ENCODE measurements at regions not wholly inside any gene's neighbourhood (a gene's known extent, or its start where the extent isn't known, plus 50 kb on each side); places are given as distances from the start of the nearest gene placed in this dataset.

GRCh38 chr4:29326004-29326403, 1394.2 kb upstream of the PCDH7 start:
- H4K20me1 ChIP-seq (ENCODE audit: control insufficient read depth, insufficient read depth, low read depth, low read length), result no peaks in the 10 kb centered on the region
- TF ChIP-seq EZH2phosphoT487 (IDR thresholded peaks at IDR 0.05; ENCODE audit: borderline replicate concordance, low read length), result no peak
- no peak for TF ChIP-seq CTCF (IDR thresholded peaks at IDR 0.05; ENCODE audit: low read depth, low read length, poor library complexity, severe bottlenecking)

GRCh38 chr4:29326816-29327215, 1393.4 kb upstream of the PCDH7 start:
- no peak overlapping the region for H3K27ac ChIP-seq (ENCODE audit: low read depth, low read length)
- no peaks in the 10 kb centered on the region for H3K4me1 ChIP-seq (ENCODE audit: control insufficient read depth, low read length)
- no peak overlapping the region for H3K4me3 ChIP-seq (ENCODE audit: low read length)
- no peaks in the 10 kb centered on the region for H3F3A ChIP-seq (ENCODE audit: control insufficient read depth, insufficient read depth)
- no peaks in the 10 kb centered on the region for H3K79me2 ChIP-seq (ENCODE audit: control insufficient read depth, low read length)
- H3K36me3 ChIP-seq (ENCODE audit: control insufficient read depth, low read length), result no peaks in the 10 kb centered on the region
- no peaks in the 10 kb centered on the region for H3K27me3 ChIP-seq (ENCODE audit: control insufficient read depth, low read length)
- no peaks in the 10 kb centered on the region for H3K9me3 ChIP-seq (ENCODE audit: control insufficient read depth, insufficient read depth, low read length)
- TF ChIP-seq EZH2phosphoT487 (IDR thresholded peaks at IDR 0.05; ENCODE audit: borderline replicate concordance, low read length), result no peak
- TF ChIP-seq CTCF (IDR thresholded peaks at IDR 0.05; ENCODE audit: low read depth, low read length, poor library complexity, severe bottlenecking), result no peak
- no peaks in the 10 kb centered on the region for H3K9me2 ChIP-seq (replicated peaks; ENCODE audit: control insufficient read depth, low read length)
- no peak overlapping the region for H3K4me2 ChIP-seq (ENCODE audit: low read length)
- H4K20me1 ChIP-seq (ENCODE audit: control insufficient read depth, insufficient read depth, low read depth, low read length), result no peaks in the 10 kb centered on the region

More at GRCh38 chr4:29326004-29326403, 1394.2 kb upstream of the PCDH7 start:
- Histone ChIP-seq H3K4me3 (ENCODE audit: low read length) (no peak overlapping the region), H3K79me2 (ENCODE audit: control insufficient read depth, low read length) (no peaks in the 10 kb centered on the region), H3F3A (ENCODE audit: control insufficient read depth, insufficient read depth) (no peaks in the 10 kb centered on the region), H3K9me2 (replicated peaks; ENCODE audit: control insufficient read depth, low read length) (no peaks in the 10 kb centered on the region), H3K4me2 (ENCODE audit: low read length) (no peak overlapping the region), H3K27me3 (ENCODE audit: control insufficient read depth, low read length) (no peaks in the 10 kb centered on the region), H3K27ac (ENCODE audit: low read depth, low read length) (no peak overlapping the region), H3K36me3 (ENCODE audit: control insufficient read depth, low read length) (no peaks in the 10 kb centered on the region), H3K4me1 (ENCODE audit: control insufficient read depth, low read length) (no peaks in the 10 kb centered on the region), H3K9me3 (ENCODE audit: control insufficient read depth, insufficient read depth, low read length) (no peaks in the 10 kb centered on the region)

GRCh38 chr4:29336861-29337260, 1383.3 kb upstream of the PCDH7 start:
- Histone ChIP-seq H3K27ac (ENCODE audit: low read depth, low read length) (no peak overlapping the region), H3K4me2 (ENCODE audit: low read length) (no peak overlapping the region), H3K4me1 (ENCODE audit: control insufficient read depth, low read length) (no peaks in the 10 kb centered on the region), H4K20me1 (ENCODE audit: control insufficient read depth, insufficient read depth, low read depth, low read length) (no peaks in the 10 kb centered on the region), H3K4me3 (ENCODE audit: low read length) (no peak overlapping the region), H3K36me3 (ENCODE audit: control insufficient read depth, low read length) (no peaks in the 10 kb centered on the region), H3F3A (ENCODE audit: control insufficient read depth, insufficient read depth) (no peaks in the 10 kb centered on the region), H3K79me2 (ENCODE audit: control insufficient read depth, low read length) (no peaks in the 10 kb centered on the region), H3K9me2 (replicated peaks; ENCODE audit: control insufficient read depth, low read length) (no peaks in the 10 kb centered on the region), H3K9me3 (ENCODE audit: control insufficient read depth, insufficient read depth, low read length) (no peaks in the 10 kb centered on the region), H3K27me3 (ENCODE audit: control insufficient read depth, low read length) (no peaks in the 10 kb centered on the region)
- no peak for TF ChIP-seq EZH2phosphoT487 (IDR thresholded peaks at IDR 0.05; ENCODE audit: borderline replicate concordance, low read length)
- no peak for TF ChIP-seq CTCF (IDR thresholded peaks at IDR 0.05; ENCODE audit: low read depth, low read length, poor library complexity, severe bottlenecking)

GRCh38 chr4:29372971-29373370, 1347.2 kb upstream of the PCDH7 start:
- Histone ChIP-seq H3K36me3 (ENCODE audit: control insufficient read depth, low read length) (no peaks in the 10 kb centered on the region), H3K4me2 (ENCODE audit: low read length) (no peak overlapping the region)
- TF ChIP-seq CTCF (IDR thresholded peaks at IDR 0.05; ENCODE audit: low read depth, low read length, poor library complexity, severe bottlenecking), result no peak
- TF ChIP-seq EZH2phosphoT487 (IDR thresholded peaks at IDR 0.05; ENCODE audit: borderline replicate concordance, low read length), result no peak

More at GRCh38 chr4:29372971-29373370, 1347.2 kb upstream of the PCDH7 start:
- H3K4me3 ChIP-seq (ENCODE audit: low read length), result no peak overlapping the region
- H4K20me1 ChIP-seq (ENCODE audit: control insufficient read depth, insufficient read depth, low read depth, low read length), result no peaks in the 10 kb centered on the region
- no peaks in the 10 kb centered on the region for H3K4me1 ChIP-seq (ENCODE audit: control insufficient read depth, low read length)
- H3F3A ChIP-seq (ENCODE audit: control insufficient read depth, insufficient read depth), result no peaks in the 10 kb centered on the region
- H3K79me2 ChIP-seq (ENCODE audit: control insufficient read depth, low read length), result no peaks in the 10 kb centered on the region
- H3K27me3 ChIP-seq (ENCODE audit: control insufficient read depth, low read length), result no peaks in the 10 kb centered on the region
- no peak overlapping the region for H3K27ac ChIP-seq (ENCODE audit: low read depth, low read length)
- no peaks in the 10 kb centered on the region for H3K9me3 ChIP-seq (ENCODE audit: control insufficient read depth, insufficient read depth, low read length)
- H3K9me2 ChIP-seq (replicated peaks; ENCODE audit: control insufficient read depth, low read length), result no peaks in the 10 kb centered on the region

Data from DOHH2 (cell line).